GM23248 (cell line): ENCODE measurements at regions not wholly inside any gene's neighbourhood (a gene's known extent, or its start where the extent isn't known, plus 50 kb on each side); places are given as distances from the start of the nearest gene placed in this dataset.

ENCODE experiments used
- EZH2 ChIP-seq: fragments of 200-600 bp; sonication (generic); IDR thresholded peaks from 2 replicates; pipeline ENCODE4 v1.6.1; 2018; ENCODE audit warnings: antibody characterized with exemption, mild to moderate bottlenecking; ENCODE audit not compliant: insufficient read depth, poor library complexity, severe bottlenecking
- EZH2phosphoT487 ChIP-seq: fragments of 200-600 bp; sonication (generic); IDR thresholded peaks from 2 replicates; pipeline ENCODE4 v1.6.1; 2018; ENCODE audit warnings: antibody characterized with exemption, moderate library complexity, mild to moderate bottlenecking, low read depth; ENCODE audit not compliant: insufficient read depth

GRCh38 chr9:90204128-90204831 is 438.3 kb downstream of the DIRAS2 start:
- no peak for TF ChIP-seq EZH2
- no peak for TF ChIP-seq EZH2phosphoT487
